GM10266 (cell line): ENCODE measurements at regions not wholly inside any gene's neighbourhood (a gene's known extent, or its start where the extent isn't known, plus 50 kb on each side); places are given as distances from the start of the nearest gene placed in this dataset.

Experiments
- DNase-seq: peaks from one replicate; pipeline ENCODE4 v3.0.0; 2012; ENCODE audit errors: extremely low spot score
- CTCF ChIP-seq: IDR thresholded peaks from 2 replicates; pipeline ENCODE4 v1.5.1; 2012; ENCODE audit warnings: mild to moderate bottlenecking, low read depth; ENCODE audit not compliant: control insufficient read depth, insufficient read depth; ENCODE audit errors: missing control alignments

DNA sequence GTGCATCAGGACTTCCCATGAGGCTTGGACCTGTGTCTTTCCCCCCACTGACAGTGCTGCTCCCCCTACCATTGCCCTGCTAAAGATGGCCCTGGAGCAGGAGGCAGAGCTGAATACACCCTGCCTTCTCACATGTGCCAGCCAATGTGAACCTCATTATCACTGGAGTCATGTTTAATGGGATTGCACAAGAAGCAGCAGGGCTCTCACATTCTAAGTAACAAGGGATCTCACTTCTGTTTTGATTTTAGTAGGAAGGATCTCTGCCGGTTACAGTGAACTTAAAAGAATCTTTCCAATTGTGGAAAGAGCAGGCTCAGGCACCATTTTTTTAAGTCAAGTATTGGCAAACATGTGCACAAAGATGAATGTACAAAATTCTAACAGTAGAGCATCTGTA lies 322.1 kb upstream of the MEX3C start:
- DNase-seq: no peak
- no peak for TF ChIP-seq CTCF

DNA sequence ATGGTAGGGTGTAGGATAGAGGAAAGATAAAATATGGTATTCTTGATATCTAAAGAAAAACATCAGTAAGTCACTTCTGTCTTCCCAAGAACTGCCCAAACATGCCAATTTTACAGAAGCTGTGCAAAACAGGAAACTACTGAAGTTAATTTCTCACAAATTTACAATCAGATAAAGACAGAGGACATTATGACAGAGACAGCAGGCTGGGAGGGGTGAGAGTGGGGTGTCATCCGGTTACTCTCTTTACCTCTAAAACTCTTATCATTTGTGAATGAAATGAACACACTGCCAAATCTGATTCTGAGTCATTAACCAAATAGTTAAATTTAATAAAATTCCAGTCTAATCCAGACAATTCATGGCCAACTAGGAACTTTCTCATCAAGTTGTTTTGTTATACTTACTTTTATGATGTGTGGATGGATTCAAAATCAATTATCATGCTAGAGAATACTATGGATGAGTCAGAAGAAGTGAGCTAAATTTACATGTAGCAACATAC lies 323.2 kb upstream of the MEX3C start:
- TF ChIP-seq CTCF: no peak
- no peak for DNase-seq

GRCh38 chr18:51522338-51522737 lies 324.9 kb upstream of the MEX3C start:
- DNase-seq: no peak
- TF ChIP-seq CTCF: no peak

DNA sequence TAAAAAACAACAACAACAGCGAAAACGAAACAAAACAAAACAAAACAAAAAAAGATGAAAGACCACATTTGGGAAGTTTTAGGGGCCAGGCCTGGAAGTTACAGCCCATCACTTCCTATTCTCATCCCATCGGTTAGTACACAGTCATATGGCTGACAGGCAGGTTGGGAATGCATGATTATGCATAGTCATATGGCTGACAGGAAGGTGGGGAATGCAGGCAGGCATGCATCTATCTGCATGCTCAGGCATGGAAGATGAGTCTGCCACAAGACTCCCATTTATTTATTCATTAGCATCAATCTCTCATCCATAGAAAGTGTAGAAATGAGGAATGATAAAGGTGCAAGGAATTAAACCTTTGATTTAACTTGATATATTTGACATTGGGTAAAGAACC lies 325.3 kb upstream of the MEX3C start:
- DNase-seq: no peak
- no peak for TF ChIP-seq CTCF

- no peak for TF ChIP-seq CTCF
- DNase-seq: no peak
These were observed 326.2 kb upstream of the MEX3C start for GRCh38 chr18:51523671-51524070.

- TF ChIP-seq CTCF: no peak
These were observed 328.2 kb upstream of the MEX3C start for GRCh38 chr18:51525453-51526225.

DNA sequence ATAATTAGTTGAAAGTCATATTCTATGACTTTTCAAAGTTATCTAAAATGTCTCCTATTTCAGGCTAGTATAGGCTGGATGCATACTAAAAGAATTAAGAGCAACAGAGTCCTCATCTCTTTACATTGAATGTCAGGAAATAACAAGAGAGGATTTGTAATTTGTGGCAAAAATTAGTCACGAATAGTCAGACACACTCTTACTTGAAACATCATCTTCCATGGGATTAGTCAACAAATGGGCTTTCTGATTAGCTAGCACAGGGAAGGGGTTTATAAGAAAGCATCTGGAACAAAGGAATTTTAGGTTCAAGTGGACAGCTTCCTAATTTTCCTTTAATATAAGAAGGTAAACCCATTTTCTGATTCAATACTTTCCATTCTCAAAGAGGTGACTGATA lies 330.3 kb upstream of the MEX3C start:
- no peak for DNase-seq
- no peak for TF ChIP-seq CTCF

More at GRCh38 chr18:51525453-51526225, 328.2 kb upstream of the MEX3C start:
- no peak for DNase-seq
